ENCODE measurements at regions not wholly inside any gene's neighbourhood (a gene's known extent, or its start where the extent isn't known, plus 50 kb on each side); places are given as distances from the start of the nearest gene placed in this dataset.

DNA sequence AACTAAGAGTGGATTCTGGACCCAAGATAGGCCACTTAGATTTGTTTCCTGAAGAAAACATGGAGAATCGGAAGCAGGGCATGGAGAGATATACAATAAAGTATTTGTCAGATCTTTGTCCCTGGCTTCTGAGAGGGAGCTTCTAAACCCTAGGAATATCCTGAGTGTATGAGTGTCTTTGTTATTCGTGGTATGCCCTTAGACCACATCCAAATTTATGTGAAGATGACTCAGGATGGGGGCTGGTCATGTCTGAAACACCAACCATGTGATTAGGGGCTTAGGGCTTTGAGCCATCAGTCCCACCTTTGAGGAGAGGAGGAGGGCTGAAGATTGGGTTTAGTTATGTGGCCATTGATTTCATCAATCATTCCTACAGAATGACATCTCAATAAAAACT lies 69.7 kb upstream of the PLPP4 start:
- TF ChIP-seq CTCF (IDR thresholded peaks at IDR 0.05) (no peak), TAF1 (IDR thresholded peaks at IDR 0.05; ENCODE audit: borderline replicate concordance, low read depth, low read length) (no peak), SMC3 (IDR thresholded peaks at IDR 0.05; ENCODE audit: low read depth, low read length) (no peak), YY1 (IDR thresholded peaks at IDR 0.05; ENCODE audit: low read depth) (no peak), POLR2AphosphoS5 (IDR thresholded peaks at IDR 0.05; ENCODE audit: low read depth, low read length) (no peak), RFX5 (IDR thresholded peaks at IDR 0.05; ENCODE audit: low read length) (no peak), CHD2 (IDR thresholded peaks at IDR 0.05; ENCODE audit: low read length, partially characterized antibody) (no peak), FOXM1 (IDR thresholded peaks at IDR 0.05; ENCODE audit: low read depth) (no peak), GATA2 (CRISPR knock-in tag; IDR thresholded peaks at IDR 0.05) (no peak), EP300 (IDR thresholded peaks at IDR 0.05; ENCODE audit: borderline replicate concordance in 1 of 2, low read depth in 1 of 2, low read length in 1 of 2) (no peak; a peak in 1 of 4 replicates), MXI1 (IDR thresholded peaks at IDR 0.05; ENCODE audit: low read depth, low read length) (no peak)
